GM12865 (cell line): ENCODE measurements at regions not wholly inside any gene's neighbourhood (a gene's known extent, or its start where the extent isn't known, plus 50 kb on each side); places are given as distances from the start of the nearest gene placed in this dataset.

ENCODE experiments used
- DNase-seq: peaks from one replicate; pipeline ENCODE4 v3.0.0; 2010; ENCODE audit warnings: low read depth
- H3K4me3 ChIP-seq: 2 replicates; pipeline ENCODE4 v1.5.1; 2011; ENCODE audit warnings: mild to moderate bottlenecking, low read depth, low read length, control low read depth
- TF ChIP-seq, protein P1 (sequence below): IDR thresholded peaks from 2 replicates; pipeline ENCODE4 v1.5.1; 2011; ENCODE audit warnings: low read length, control low read depth, low read depth, inconsistent platforms; ENCODE audit not compliant: insufficient read depth; ENCODE audit errors: missing control alignments

DNA sequence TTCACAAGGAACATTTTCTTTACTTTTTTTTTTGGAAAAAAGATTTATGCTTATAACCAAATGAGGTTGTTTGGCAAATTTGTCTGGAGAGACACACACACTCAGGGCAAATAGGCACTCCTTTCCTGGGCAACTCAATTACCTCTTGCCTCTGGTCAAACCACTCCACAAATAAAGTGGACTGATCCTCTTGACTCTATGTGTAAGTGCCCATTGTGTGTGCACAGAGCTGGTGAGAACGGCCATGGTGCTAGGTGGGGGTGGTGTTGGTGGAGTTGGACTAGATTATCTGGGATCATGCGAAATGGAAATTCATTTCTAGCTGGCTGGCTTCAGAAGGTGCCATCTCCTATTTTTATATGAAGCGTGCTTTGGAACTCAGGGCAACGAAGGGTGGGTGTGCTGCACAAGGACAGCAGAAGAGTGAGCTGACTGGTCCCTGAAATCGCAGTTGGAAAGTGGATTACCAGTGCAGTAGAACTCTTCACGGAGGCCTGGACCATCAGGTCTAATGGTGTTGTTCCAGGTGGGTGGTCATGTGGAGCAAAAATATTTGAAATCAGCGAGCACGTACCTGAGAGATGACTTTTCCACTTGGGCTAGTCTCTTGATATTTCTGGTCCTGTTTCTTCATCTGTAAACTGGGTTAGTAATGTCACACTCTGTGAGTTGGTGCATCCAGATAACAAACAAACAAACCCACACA is 149.9 kb downstream of the RPIA start:
- TF ChIP-seq, protein P1, sequence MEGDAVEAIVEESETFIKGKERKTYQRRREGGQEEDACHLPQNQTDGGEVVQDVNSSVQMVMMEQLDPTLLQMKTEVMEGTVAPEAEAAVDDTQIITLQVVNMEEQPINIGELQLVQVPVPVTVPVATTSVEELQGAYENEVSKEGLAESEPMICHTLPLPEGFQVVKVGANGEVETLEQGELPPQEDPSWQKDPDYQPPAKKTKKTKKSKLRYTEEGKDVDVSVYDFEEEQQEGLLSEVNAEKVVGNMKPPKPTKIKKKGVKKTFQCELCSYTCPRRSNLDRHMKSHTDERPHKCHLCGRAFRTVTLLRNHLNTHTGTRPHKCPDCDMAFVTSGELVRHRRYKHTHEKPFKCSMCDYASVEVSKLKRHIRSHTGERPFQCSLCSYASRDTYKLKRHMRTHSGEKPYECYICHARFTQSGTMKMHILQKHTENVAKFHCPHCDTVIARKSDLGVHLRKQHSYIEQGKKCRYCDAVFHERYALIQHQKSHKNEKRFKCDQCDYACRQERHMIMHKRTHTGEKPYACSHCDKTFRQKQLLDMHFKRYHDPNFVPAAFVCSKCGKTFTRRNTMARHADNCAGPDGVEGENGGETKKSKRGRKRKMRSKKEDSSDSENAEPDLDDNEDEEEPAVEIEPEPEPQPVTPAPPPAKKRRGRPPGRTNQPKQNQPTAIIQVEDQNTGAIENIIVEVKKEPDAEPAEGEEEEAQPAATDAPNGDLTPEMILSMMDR = no peak
- H3K4me3 ChIP-seq = no peak overlapping the region
- no peak for DNase-seq

DNA sequence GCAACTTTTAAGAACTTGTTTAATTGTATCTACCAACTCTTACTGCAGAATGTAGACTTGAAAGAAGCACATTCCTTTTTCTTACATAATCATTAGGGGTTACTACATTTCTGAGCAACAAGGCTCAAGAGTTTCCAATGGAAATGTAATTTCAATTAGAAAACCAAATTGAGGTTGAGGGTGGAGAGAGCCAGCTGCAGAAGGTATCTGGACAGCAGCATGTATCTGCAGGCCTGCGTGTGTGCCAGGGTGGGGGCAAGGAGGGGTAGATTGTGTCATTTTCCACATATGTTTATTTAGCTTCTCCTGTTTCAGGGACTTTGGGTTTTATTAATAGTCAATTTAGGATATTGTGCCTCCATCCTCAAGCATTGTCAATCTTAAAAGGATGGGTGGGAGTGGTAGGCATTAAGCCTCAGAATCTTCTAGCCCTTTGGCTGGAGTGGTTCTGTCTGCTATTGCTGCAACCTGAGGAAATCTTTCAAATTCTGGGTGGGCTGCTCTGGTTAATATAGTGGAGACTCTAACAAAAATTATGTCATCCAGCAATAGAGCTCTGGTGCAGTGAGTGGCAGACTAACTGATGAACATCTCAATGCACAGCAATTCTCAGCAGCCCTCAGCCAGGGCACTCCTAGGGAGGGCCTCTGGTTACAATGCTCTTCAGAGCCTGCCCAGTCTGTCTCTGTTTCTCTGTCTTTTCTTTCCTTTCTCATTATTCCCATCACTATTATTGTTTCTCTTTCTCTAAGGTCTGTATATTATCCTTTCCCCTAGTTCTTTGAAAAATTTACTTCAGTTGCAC is 151.4 kb downstream of the RPIA start:
- TF ChIP-seq, protein P1 = no peak
- no peak for DNase-seq
- no peak overlapping the region for H3K4me3 ChIP-seq

DNA sequence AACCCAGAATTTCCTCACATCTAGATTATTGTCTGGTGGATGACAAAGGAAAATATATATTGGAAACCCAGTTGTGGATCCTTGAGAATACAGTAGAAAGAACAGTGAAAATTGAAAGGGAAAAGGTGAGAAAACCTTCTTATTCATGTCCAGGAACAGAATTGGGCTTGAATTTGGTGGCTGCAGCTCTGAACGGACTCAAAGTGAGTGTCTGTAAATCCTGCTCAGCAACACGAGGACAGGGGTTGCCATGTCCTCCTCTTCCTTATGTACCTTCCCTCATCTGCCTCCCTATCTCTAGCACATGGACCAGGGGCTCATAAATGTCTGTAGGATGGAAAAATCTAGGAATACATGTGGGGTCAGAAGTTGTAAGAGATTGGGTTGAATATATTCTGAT is 152.2 kb downstream of the RPIA start:
- H3K4me3 ChIP-seq = no peak overlapping the region
- no peak for DNase-seq
- TF ChIP-seq, protein P1 = no peak

DNA sequence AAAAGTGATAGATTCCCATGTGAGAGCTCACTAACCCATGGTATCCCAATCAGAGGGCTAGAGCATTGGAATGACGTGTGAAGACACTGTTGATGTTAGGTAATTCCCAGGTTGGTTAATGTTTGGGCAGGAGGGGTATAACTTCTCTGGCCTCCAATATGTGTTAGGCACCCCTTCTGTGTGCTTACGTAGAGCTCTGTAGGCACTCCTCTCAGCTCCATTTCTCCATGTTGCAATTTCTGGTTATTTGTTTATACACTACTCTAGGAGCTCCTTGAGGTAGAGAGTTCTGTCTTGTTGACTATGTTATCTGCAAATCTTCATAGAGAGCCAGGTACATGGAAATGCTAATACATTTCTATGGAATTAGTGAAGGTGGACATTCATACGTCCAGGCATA is 153.5 kb downstream of the RPIA start:
- no peak for DNase-seq
- TF ChIP-seq, protein P1 = no peak
- no peak overlapping the region for H3K4me3 ChIP-seq

DNA sequence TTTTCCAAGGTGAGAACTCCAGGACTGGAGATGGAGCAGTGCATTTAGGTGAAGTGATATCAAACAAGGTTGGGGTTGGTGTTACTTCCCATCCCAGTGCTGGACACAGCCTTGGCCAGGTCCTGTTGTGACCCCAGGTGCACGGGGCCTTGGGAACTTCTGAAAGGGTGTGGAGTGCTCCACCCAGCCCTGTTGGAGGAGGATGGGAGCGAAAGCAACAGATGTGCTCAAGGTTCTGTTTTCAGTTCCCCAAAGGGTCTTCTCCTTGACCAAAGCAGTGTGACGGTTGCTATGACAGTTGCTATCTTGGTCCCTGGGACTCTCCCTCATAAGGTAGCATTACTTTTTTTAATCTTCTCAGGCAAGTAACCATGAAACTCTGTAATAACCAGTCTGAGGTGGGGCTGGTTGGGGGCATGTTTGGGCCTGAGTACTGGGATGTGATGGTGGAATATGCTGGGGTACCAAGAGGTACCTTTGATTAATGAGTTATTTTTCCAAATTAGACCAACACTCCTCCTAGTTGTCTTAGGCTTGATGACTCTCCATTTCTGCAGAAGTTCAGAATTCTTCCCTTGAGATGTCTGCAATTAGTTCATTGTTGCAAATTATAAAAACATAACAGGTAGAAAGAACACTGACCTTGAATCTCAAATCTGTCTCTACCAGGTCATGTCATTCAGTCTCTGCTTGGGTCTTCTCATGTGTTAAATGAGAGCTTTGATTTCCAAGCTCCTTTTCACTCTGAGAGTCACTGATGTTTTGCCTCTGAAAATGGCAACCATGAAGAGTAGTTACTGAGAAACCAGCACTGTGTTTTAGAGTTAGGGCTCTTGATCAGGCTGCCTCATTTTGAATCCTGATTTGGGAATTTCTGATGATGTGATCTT is 154.5 kb downstream of the RPIA start:
- TF ChIP-seq, protein P1 = no peak
- DNase-seq = peak; percentile 28
- no peak overlapping the region for H3K4me3 ChIP-seq

DNA sequence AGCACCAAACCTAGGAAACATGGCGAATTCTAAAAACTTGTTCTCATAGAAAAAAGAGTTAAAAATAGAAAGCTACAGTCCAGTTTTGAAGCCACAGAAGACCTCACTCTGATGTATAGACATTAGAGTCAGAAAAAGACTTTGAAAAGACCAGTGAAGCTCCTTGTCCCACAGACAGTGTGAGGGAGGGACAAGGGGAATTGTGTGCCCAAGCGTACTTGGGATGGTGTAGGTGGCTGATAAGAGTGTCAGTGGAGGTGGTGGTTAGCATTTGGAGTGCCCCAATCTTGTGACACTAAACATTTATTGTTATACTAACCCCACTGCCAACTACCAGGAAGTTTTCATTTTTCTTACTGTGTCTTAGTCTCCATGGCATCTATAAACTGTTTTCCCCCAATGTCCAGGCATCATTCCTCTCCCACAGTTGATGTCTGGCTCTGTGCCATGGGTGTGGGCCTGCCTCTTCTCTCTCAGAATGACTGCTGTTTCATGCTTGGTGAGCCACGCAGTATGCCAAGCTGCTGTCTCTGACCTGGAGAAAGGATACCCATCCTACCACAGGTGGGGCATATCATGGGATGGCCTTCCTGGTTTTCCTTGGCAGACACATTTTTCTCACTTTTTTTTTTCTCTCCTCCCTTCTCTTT is 161.4 kb downstream of the RPIA start:
- TF ChIP-seq, protein P1 = no peak
- no peak for DNase-seq
- H3K4me3 ChIP-seq = no peak overlapping the region
